ENCODE measurements at regions not wholly inside any gene's neighbourhood (a gene's known extent, or its start where the extent isn't known, plus 50 kb on each side); places are given as distances from the start of the nearest gene placed in this dataset.
"Not testable (repeated sequence)": the region's sequence is repeated elsewhere in the genome, so short reads cannot be mapped to it uniquely, and the experiment has no call there.

DNA sequence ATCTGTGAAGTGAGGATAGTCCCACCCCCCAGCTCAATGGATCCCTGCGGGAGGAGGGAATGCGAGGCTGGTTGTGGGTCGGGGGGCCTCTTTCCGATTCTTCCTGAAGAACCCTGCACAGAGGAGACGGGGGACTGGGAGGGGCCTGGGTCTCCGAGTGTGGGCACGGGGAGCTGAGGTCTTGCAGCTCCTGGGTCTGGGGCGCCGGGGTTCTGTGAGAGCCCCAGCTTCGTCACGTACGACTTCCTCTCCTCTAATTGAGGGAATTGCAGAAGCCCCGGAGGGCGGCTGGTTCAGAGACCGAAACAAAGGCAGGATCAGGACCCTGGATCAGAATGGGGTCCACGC lies 66.6 kb downstream of the DIO3 start:
- TF ChIP-seq POLR2AphosphoS5 (IDR thresholded peaks at IDR 0.05; ENCODE audit: low read depth, low read length) (no peak), POLR2A (IDR thresholded peaks at IDR 0.05; ENCODE audit: low read depth, low read length) (no peak), TAF1 (IDR thresholded peaks at IDR 0.05; ENCODE audit: borderline replicate concordance, low read depth, low read length) (no peak)
- DNase-seq (ENCODE audit: insufficient read length) (no peak), FAIRE-seq (no peak)

GRCh38 chr14:101628471-101628966 lies 67.2 kb downstream of the DIO3 start:
- peak; percentile 87 for FAIRE-seq
- peak; percentile 80 for DNase-seq (ENCODE audit: insufficient read length)
- TF ChIP-seq POLR2AphosphoS5 (IDR thresholded peaks at IDR 0.05; ENCODE audit: low read depth, low read length) (no peak), POLR2A (IDR thresholded peaks at IDR 0.05; ENCODE audit: low read depth, low read length) (no peak), TAF1 (IDR thresholded peaks at IDR 0.05; ENCODE audit: borderline replicate concordance, low read depth, low read length) (no peak)

DNA sequence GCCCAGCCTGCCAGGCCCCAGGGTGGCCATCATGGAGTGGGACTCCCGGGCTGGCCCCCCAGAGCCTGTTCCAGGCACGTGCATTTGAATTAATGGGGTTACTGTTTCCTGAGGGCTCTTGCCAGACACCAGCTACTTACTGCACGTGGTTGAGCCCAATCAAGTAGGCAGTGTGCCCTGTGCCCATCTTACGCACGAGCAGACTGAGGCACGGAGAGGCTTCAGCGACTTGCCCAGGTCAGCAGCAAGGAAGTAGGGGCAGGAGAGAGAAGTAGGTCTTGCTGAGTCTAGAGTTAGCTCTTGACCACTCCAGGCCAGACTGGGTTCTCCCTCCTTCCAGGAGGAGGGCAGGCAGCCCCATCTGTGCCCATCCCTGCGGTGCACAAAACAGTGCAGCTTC lies 67.7 kb downstream of the DIO3 start:
- FAIRE-seq (no peak), DNase-seq (ENCODE audit: insufficient read length) (no peak)
- no peak for TF ChIP-seq POLR2A (IDR thresholded peaks at IDR 0.05; ENCODE audit: low read depth, low read length)

- TF ChIP-seq TAF1 (IDR thresholded peaks at IDR 0.05; ENCODE audit: borderline replicate concordance, low read depth, low read length) (no peak), POLR2AphosphoS5 (IDR thresholded peaks at IDR 0.05; ENCODE audit: low read depth, low read length) (no peak), POLR2A (IDR thresholded peaks at IDR 0.05; ENCODE audit: low read depth, low read length) (no peak)
- DNase-seq (ENCODE audit: insufficient read length) (no peak), FAIRE-seq (no peak)
Measured at GRCh38 chr14:101630056-101630965, 69.0 kb downstream of the DIO3 start.

GRCh38 chr14:101631199-101631598 lies 69.9 kb downstream of the DIO3 start:
- DNase-seq (ENCODE audit: insufficient read length) (no peak), FAIRE-seq (no peak)
- TF ChIP-seq POLR2AphosphoS5 (IDR thresholded peaks at IDR 0.05; ENCODE audit: low read depth, low read length): no peak

DNA sequence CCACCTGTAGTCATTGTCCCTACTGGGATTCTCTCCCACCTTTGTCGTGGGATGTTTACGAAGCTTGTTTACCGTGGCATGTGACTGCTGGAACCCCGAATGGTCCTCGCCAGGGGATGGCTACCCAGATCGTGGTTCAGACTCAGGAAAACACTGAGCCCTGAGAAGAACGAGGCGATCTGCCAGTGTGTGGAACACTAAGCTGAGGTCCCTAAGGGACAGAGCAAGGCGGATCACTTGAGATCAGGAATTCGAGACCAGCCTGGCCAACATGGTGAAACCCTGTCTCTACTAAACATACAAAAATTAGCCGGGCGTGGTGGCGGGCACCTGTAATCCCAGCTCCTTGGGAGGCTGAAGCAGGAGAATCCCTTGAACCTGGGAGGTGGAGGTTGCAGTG lies 70.7 kb downstream of the DIO3 start:
- DNase-seq (ENCODE audit: insufficient read length); FAIRE-seq: not testable (repeated sequence)

GRCh38 chr14:101632520-101632919 lies 71.2 kb downstream of the DIO3 start:
- TF ChIP-seq POLR2A (IDR thresholded peaks at IDR 0.05; ENCODE audit: low read depth, low read length) (no peak), TAF1 (IDR thresholded peaks at IDR 0.05; ENCODE audit: borderline replicate concordance, low read depth, low read length) (no peak), POLR2AphosphoS5 (IDR thresholded peaks at IDR 0.05; ENCODE audit: low read depth, low read length) (no peak)
- DNase-seq (ENCODE audit: insufficient read length) (no peak), FAIRE-seq (no peak)

- DNase-seq (ENCODE audit: insufficient read length) (no peak), FAIRE-seq (no peak)
- TF ChIP-seq POLR2AphosphoS5 (IDR thresholded peaks at IDR 0.05; ENCODE audit: low read depth, low read length) (no peak), POLR2A (IDR thresholded peaks at IDR 0.05; ENCODE audit: low read depth, low read length) (no peak), TAF1 (IDR thresholded peaks at IDR 0.05; ENCODE audit: borderline replicate concordance, low read depth, low read length) (no peak)
Measured at GRCh38 chr14:101633276-101633675, 72.0 kb downstream of the DIO3 start.

DNA sequence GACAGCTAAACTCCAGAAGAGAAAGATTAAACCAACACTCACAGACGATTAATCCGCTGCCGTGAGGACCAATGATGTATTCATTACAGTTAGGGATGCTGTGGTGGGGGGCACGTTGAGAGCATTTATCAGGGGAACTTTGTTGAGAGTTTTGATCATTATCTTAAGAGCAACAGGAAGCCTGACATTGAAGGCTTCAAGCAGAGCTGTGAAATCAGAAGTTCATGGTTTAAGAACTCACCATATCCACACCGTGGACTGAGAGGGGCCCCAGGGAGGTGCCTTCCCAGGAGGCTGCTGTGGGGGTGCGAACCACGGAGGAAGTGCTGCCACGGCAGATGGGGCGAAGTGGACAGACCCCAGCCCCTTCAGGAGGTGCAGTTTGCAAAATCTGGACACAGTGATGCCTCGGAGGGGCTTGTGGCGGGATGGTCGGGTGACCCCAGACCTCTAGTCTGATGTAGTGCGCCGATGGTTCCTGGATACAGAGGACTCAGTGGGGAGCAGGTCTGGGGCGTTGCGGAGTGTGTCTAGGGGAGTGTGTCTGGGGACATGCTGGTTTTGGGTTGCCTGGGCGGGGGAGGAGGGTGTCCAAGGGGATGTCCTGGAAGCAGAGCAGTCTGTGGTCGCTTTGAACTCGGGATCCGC lies 73.0 kb downstream of the DIO3 start:
- DNase-seq (ENCODE audit: insufficient read length) (no peak), FAIRE-seq (no peak)
- TF ChIP-seq POLR2A (IDR thresholded peaks at IDR 0.05; ENCODE audit: low read depth, low read length) (no peak), TAF1 (IDR thresholded peaks at IDR 0.05; ENCODE audit: borderline replicate concordance, low read depth, low read length) (no peak), POLR2AphosphoS5 (IDR thresholded peaks at IDR 0.05; ENCODE audit: low read depth, low read length) (no peak)

DNA sequence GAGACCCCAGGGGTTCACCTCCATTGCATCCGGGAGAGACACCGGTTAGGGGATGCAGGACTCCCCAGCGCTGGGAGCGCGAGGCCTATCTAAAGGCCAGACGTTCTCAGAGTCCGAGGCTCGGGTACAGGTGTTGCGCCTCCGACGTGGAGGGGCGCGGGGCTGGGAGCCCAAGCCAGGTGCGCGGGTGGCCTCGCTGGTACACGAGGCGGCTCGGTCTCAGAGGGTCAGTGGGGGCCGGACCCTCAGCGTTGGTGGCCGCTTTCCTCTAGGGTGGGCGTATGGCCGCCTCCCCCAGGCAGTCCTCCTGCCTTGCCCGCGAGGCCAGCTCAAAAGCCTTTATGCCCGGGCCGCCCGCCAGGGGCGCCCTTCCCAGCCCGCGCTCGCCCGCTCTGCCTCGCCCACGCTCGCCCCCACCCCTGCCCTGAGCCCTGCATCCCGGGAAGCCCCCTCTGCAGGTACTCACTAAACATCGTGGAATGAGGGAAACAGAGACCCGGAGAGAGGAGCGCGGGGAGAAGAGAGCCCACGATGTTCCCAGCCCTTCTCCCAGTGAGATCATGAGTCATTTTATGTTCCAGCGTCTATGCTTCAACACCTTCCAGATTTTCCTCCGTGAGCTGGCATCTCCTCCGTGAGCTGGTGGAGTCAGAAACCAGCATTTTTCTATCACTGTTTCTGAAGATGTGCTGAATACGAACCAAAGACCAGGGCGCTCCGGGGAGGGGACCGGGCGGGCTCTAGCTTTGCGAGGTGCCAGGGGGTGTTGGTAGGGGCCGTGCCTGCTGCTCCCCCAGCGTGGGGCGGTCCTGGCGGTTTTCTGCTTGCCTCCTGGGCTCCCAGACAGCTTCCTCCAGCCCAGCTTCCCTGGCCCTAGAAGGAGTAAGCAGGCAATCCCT lies 73.8 kb downstream of the DIO3 start:
- TF ChIP-seq POLR2A (IDR thresholded peaks at IDR 0.05; ENCODE audit: low read depth, low read length): no peak
- no peak for TF ChIP-seq TAF1 (IDR thresholded peaks at IDR 0.05; ENCODE audit: borderline replicate concordance, low read depth, low read length)
- no peak for TF ChIP-seq POLR2AphosphoS5 (IDR thresholded peaks at IDR 0.05; ENCODE audit: low read depth, low read length)
- DNase-seq (ENCODE audit: insufficient read length) (no peak), FAIRE-seq (no peak)

DNA sequence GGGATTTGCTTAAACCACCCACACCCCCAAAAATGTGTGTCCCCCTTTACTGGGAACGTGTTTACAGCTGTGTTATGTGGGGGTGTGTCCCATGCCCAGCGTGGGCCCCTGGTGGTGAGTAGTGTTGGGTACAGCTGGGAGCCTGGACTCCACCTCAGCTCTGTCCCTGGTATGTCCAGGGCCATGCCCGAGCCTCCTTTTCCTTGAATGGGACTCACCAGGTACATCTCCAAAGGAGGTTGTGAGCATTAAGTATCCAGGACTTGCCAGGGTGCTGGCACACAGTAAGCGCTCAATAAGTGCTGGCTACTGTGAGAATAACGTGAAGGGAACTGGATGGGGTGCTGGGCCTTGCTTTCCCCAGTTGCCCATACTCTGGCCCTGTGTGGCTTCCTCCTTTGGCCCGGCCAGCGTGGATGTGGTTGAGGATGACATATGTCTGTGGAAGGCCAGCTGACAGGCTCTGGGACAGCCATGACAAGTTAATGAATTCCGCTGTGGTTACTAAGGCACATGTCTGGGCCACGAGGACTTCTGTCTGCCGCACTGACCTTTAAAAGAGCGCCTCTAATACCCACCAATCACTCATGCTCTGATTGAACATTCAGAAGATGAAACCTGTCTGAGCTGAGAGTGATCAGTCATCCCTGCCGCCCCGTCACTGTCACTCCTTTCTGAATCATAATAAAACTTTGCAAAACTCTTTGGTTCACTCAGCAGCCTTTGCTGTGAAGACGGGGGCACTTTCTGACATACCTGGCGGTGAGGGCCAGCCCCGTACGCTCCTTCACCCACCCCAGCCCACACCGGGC lies 74.7 kb downstream of the DIO3 start:
- DNase-seq (ENCODE audit: insufficient read length) (no peak), FAIRE-seq (no peak)
- TF ChIP-seq POLR2A (IDR thresholded peaks at IDR 0.05; ENCODE audit: low read depth, low read length): no peak
- TF ChIP-seq POLR2AphosphoS5 (IDR thresholded peaks at IDR 0.05; ENCODE audit: low read depth, low read length): no peak
